HG03064 (cell line): ENCODE measurements at regions not wholly inside any gene's neighbourhood (a gene's known extent, or its start where the extent isn't known, plus 50 kb on each side); places are given as distances from the start of the nearest gene placed in this dataset.

Experiments
- ATAC-seq: cut with Tn5 transposase; IDR thresholded peaks from one replicate; pipeline ENCODE4 v1.9.1; 2021; ENCODE audit warnings: low read depth; ENCODE audit not compliant: unreplicated experiment

GRCh38 chr2:184468826-184469225 is 129.5 kb upstream of the ZNF804A start:
- no peak for ATAC-seq

GRCh38 chr2:184472481-184472880 is 125.8 kb upstream of the ZNF804A start:
- ATAC-seq: no peak

GRCh38 chr2:184481865-184482264 is 116.5 kb upstream of the ZNF804A start:
- no peak for ATAC-seq

- ATAC-seq: no peak
Measured at GRCh38 chr2:184498936-184499335, 99.4 kb upstream of the ZNF804A start.

GRCh38 chr2:184504252-184504651 is 94.1 kb upstream of the ZNF804A start:
- ATAC-seq: no peak

- no peak for ATAC-seq
Measured at GRCh38 chr2:184507254-184507653, 91.1 kb upstream of the ZNF804A start.

- no peak for ATAC-seq
Measured at GRCh38 chr2:184517402-184517801, 80.9 kb upstream of the ZNF804A start.

- ATAC-seq: no peak
Measured at GRCh38 chr2:184520441-184520840, 77.9 kb upstream of the ZNF804A start.

GRCh38 chr2:184523732-184524131 is 74.6 kb upstream of the ZNF804A start:
- ATAC-seq: no peak

GRCh38 chr2:184524551-184525382 is 73.6 kb upstream of the ZNF804A start:
- ATAC-seq: no peak

- no peak for ATAC-seq
Measured at GRCh38 chr2:184527058-184527457, 71.3 kb upstream of the ZNF804A start.

GRCh38 chr2:184528119-184528518 is 70.2 kb upstream of the ZNF804A start:
- ATAC-seq: no peak

- no peak for ATAC-seq
Measured at GRCh38 chr2:184530239-184530638, 68.1 kb upstream of the ZNF804A start.

- no peak for ATAC-seq
Measured at GRCh38 chr2:184530959-184531358, 67.4 kb upstream of the ZNF804A start.

GRCh38 chr2:184532551-184532950 is 65.8 kb upstream of the ZNF804A start:
- ATAC-seq: no peak

GRCh38 chr2:184534986-184535385 is 63.3 kb upstream of the ZNF804A start:
- no peak for ATAC-seq

GRCh38 chr2:184540246-184540789 is 58.0 kb upstream of the ZNF804A start:
- ATAC-seq: no peak

- no peak for ATAC-seq
Measured at GRCh38 chr2:184541591-184541990, 56.7 kb upstream of the ZNF804A start.

- no peak for ATAC-seq
Measured at GRCh38 chr2:184543832-184544231, 54.5 kb upstream of the ZNF804A start.
